Smooth muscle cell (in vitro differentiated cells): ENCODE measurements at regions not wholly inside any gene's neighbourhood (a gene's known extent, or its start where the extent isn't known, plus 50 kb on each side); places are given as distances from the start of the nearest gene placed in this dataset.
"Not testable (repeated sequence)": the region's sequence is repeated elsewhere in the genome, so short reads cannot be mapped to it uniquely, and the experiment has no call there.

Source experiments
- DNase-seq: peaks from one replicate; lab custom pipeline; 2025; ENCODE audit not compliant: unreplicated experiment; lab: John Stamatoyannopoulos, UW
- H2AFZ ChIP-seq: fragments of 200-600 bp; sonication (generic); 2 replicates; pipeline ENCODE4 v1.6.0; 2016; ENCODE audit warnings: antibody characterized with exemption, low read depth, mild to moderate bottlenecking
- H3F3A ChIP-seq: fragments of 200-600 bp; sonication (generic); 2 replicates; pipeline ENCODE4 v1.6.0; 2017; ENCODE audit warnings: antibody characterized with exemption, low read depth
- H3K27ac ChIP-seq: fragments of 200-600 bp; sonication (generic); 2 replicates; pipeline ENCODE4 v1.5.1; 2016; ENCODE audit warnings: low read depth, mild to moderate bottlenecking
- H3K27me3 ChIP-seq: fragments of 200-600 bp; sonication (generic); 2 replicates; pipeline ENCODE4 v1.6.1; 2016; ENCODE audit warnings: low read depth, mild to moderate bottlenecking
- H3K36me3 ChIP-seq: fragments of 200-600 bp; sonication (generic); 2 replicates; pipeline ENCODE4 v1.5.1; 2016; ENCODE audit warnings: low read depth
- H3K4me1 ChIP-seq: fragments of 200-600 bp; sonication (generic); 2 replicates; pipeline ENCODE4 v1.5.1; 2016; ENCODE audit warnings: low read depth
- H3K4me2 ChIP-seq: fragments of 200-600 bp; sonication (generic); 2 replicates; pipeline ENCODE4 v1.6.0; 2016; ENCODE audit warnings: mild to moderate bottlenecking
- H3K4me3 ChIP-seq: fragments of 200-600 bp; sonication (generic); 2 replicates; pipeline ENCODE4 v1.5.1; 2016; ENCODE audit warnings: mild to moderate bottlenecking
- H3K79me2 ChIP-seq: fragments of 200-600 bp; sonication (generic); 2 replicates; pipeline ENCODE4 v1.6.0; 2016; ENCODE audit warnings: low read depth, mild to moderate bottlenecking
- H3K9ac ChIP-seq: fragments of 200-600 bp; sonication (generic); 2 replicates; pipeline ENCODE4 v1.6.0; 2016; ENCODE audit warnings: low read depth
- H3K9me3 ChIP-seq: fragments of 200-600 bp; sonication (generic); replicated peaks from 2 replicates; pipeline ENCODE4 v1.5.1; 2016; ENCODE audit warnings: low read depth
- H4K20me1 ChIP-seq: fragments of 200-600 bp; sonication (generic); 2 replicates; pipeline ENCODE4 v1.6.0; 2016; ENCODE audit warnings: low read depth
- WGBS: methylation state at CpG from one replicate; pipeline ENCODE4 v1.1.7; 2016; ENCODE audit warnings: low lambda C conversion rate; 5-methylcytosine and 5-hydroxymethylcytosine counted together
- TF ChIP-seq, protein P1 (sequence below): fragments of 200-600 bp; sonication (generic); IDR thresholded peaks from 2 replicates; pipeline ENCODE4 v1.5.1; 2017; ENCODE audit warnings: borderline replicate concordance, mild to moderate bottlenecking, antibody characterized with exemption; ENCODE audit not compliant: insufficient read depth, poor library complexity, severe bottlenecking

DNA sequence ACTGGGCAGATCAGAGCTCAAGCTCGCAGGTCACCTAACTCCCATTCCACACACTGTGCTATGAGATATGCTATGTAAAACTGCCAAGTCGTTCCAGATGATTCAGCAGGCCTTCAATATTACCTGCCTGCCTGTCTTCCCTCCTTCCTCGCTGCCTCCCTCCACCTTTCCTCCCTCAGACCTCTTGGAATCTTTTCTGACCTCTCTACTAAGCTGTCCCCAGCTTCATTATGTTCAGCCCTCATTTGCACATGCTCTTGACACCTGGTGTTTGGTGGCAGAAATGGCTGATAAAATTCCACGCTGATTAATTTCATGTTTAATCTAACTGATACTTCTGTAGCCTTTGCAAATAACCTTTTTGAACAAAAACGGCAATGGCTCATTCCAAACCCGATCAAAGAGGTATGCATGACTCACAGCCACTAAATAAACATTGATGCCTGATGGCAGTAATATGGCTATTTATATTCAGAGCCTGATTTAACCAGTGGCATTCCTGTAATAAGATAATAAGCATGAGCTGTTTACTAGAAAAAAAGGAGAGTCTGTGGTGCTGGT is 130.8 kb upstream of the EGLN3 start:
- Histone ChIP-seq H3K27me3 (no peaks in the 10 kb centered on the region), H3K4me2 (peak overlapping the region; percentile 60), H3K9ac (peak overlapping the region; percentile 30), H3K4me1 (peaks cover 22% of the 10 kb centered on the region), H3K79me2 (no peaks in the 10 kb centered on the region), H3F3A (peaks cover 9% of the 10 kb centered on the region), H3K9me3 (no peaks in the 10 kb centered on the region), H3K36me3 (no peaks in the 10 kb centered on the region), H4K20me1 (no peaks in the 10 kb centered on the region), H2AFZ (no peak overlapping the region), H3K27ac (peak overlapping the region; percentile 80), H3K4me3 (no peak overlapping the region)
- WGBS = 47% methylated on average over 6 of the region's 6 CpGs
- TF ChIP-seq, protein P1, sequence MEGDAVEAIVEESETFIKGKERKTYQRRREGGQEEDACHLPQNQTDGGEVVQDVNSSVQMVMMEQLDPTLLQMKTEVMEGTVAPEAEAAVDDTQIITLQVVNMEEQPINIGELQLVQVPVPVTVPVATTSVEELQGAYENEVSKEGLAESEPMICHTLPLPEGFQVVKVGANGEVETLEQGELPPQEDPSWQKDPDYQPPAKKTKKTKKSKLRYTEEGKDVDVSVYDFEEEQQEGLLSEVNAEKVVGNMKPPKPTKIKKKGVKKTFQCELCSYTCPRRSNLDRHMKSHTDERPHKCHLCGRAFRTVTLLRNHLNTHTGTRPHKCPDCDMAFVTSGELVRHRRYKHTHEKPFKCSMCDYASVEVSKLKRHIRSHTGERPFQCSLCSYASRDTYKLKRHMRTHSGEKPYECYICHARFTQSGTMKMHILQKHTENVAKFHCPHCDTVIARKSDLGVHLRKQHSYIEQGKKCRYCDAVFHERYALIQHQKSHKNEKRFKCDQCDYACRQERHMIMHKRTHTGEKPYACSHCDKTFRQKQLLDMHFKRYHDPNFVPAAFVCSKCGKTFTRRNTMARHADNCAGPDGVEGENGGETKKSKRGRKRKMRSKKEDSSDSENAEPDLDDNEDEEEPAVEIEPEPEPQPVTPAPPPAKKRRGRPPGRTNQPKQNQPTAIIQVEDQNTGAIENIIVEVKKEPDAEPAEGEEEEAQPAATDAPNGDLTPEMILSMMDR = no peak
- DNase-seq = no peak

GRCh38 chr14:34081101-34081575 is 130.3 kb upstream of the EGLN3 start:
- TF ChIP-seq, protein P1 = no peak
- Histone ChIP-seq H3K27me3 (no peaks in the 10 kb centered on the region), H3F3A (peaks cover 9% of the 10 kb centered on the region), H3K4me2 (peak overlapping the region; percentile 60), H3K4me3 (no peak overlapping the region), H3K9ac (peak overlapping the region; percentile 30), H3K4me1 (peaks cover 22% of the 10 kb centered on the region), H3K27ac (peak overlapping the region; percentile 80), H3K79me2 (no peaks in the 10 kb centered on the region), H2AFZ (no peak overlapping the region), H4K20me1 (no peaks in the 10 kb centered on the region), H3K36me3 (no peaks in the 10 kb centered on the region), H3K9me3 (no peaks in the 10 kb centered on the region)
- no peak for DNase-seq
- WGBS = 48% methylated on average over 7 of the region's 7 CpGs

GRCh38 chr14:34079643-34080042 is 128.8 kb upstream of the EGLN3 start:
- H3K4me1 ChIP-seq = peaks cover 22% of the 10 kb centered on the region
- H3K9ac ChIP-seq, H3F3A ChIP-seq, H3K4me3 ChIP-seq, DNase-seq, H2AFZ ChIP-seq, H3K36me3 ChIP-seq, H4K20me1 ChIP-seq, H3K27ac ChIP-seq, H3K27me3 ChIP-seq, H3K4me2 ChIP-seq, H3K9me3 ChIP-seq, H3K79me2 ChIP-seq: not testable (repeated sequence)
- WGBS = 98% methylated on average over 2 of the region's 4 CpGs

GRCh38 chr14:34078117-34078743 is 127.4 kb upstream of the EGLN3 start:
- no peaks in the 10 kb centered on the region for H3K9me3 ChIP-seq
- TF ChIP-seq, protein P1 = no peak
- no peaks in the 10 kb centered on the region for H3K79me2 ChIP-seq
- no peaks in the 10 kb centered on the region for H3K27me3 ChIP-seq
- H3K36me3 ChIP-seq = no peaks in the 10 kb centered on the region
- peaks cover 9% of the 10 kb centered on the region for H3F3A ChIP-seq
- H3K4me2 ChIP-seq = no peak overlapping the region
- peak overlapping the region; percentile 54 for H2AFZ ChIP-seq
- DNase-seq = no peak
- no peaks in the 10 kb centered on the region for H4K20me1 ChIP-seq
- no peak overlapping the region for H3K4me3 ChIP-seq
- no peak overlapping the region for H3K9ac ChIP-seq
- H3K27ac ChIP-seq = no peak overlapping the region
- H3K4me1 ChIP-seq = peaks cover 22% of the 10 kb centered on the region
- WGBS = 79% methylated on average over 12 of the region's 12 CpGs
